ENCODE measurements at regions not wholly inside any gene's neighbourhood (a gene's known extent, or its start where the extent isn't known, plus 50 kb on each side); places are given as distances from the start of the nearest gene placed in this dataset.

- TF ChIP-seq KIAA2018 (CRISPR knock-in tag; IDR thresholded peaks at IDR 0.05; ENCODE audit: borderline replicate concordance): no peak
- TF ChIP-seq THYN1 (CRISPR knock-in tag; IDR thresholded peaks at IDR 0.05; ENCODE audit: borderline replicate concordance, low read depth): no peak
- TF ChIP-seq SMARCE1 (IDR thresholded peaks at IDR 0.05; ENCODE audit: borderline replicate concordance): no peak
- TF ChIP-seq ZNF431 (CRISPR knock-in tag; IDR thresholded peaks at IDR 0.05; ENCODE audit: borderline replicate concordance, low read depth): no peak
- no peak for TF ChIP-seq RBFOX2 (IDR thresholded peaks at IDR 0.05; ENCODE audit: low read depth, low read length)
- TF ChIP-seq FOXO1 (CRISPR knock-in tag; IDR thresholded peaks at IDR 0.05): no peak
- TF ChIP-seq RFXAP (CRISPR knock-in tag; IDR thresholded peaks at IDR 0.05; ENCODE audit: borderline replicate concordance): no peak
- TF ChIP-seq ZNF235 (CRISPR knock-in tag; IDR thresholded peaks at IDR 0.05; ENCODE audit: borderline replicate concordance): no peak
These were observed 591.4 kb downstream of the CD109 start (continued) for GRCh38 chr6:74287441-74287840.

Data from HepG2 (cell line).